ENCODE measurements at regions not wholly inside any gene's neighbourhood (a gene's known extent, or its start where the extent isn't known, plus 50 kb on each side); places are given as distances from the start of the nearest gene placed in this dataset.
"Not testable (repeated sequence)": the region's sequence is repeated elsewhere in the genome, so short reads cannot be mapped to it uniquely, and the experiment has no call there.

DNA sequence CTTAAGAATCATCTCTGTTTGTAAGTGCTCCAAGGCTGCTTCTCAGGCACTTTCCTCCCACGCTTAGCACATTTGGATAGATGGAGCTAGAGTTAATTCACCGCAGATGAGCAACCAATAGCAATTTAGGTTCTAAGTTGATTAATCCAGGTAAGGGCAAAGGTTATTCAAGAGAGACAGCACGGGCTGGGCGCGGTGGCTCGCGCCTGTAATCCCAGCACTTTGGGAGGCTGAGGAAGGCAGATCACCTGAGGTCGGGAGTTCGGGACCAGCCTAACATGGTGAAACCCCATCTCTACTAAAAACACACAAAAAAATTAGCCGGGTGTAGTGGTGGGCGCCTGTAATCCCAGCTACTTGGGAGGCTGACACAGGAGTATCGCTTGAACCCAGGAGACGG, 54.5 kb upstream of the UNC13C start:
- H3K9ac ChIP-seq (ENCODE audit: low read depth, low read length); H3K27me3 ChIP-seq (ENCODE audit: insufficient read depth, low read length); H3K27ac ChIP-seq (ENCODE audit: low read length); H3K4me1 ChIP-seq (ENCODE audit: insufficient read depth, low read length); H3K9me3 ChIP-seq (ENCODE audit: insufficient read depth, low read depth, low read length); H3K36me3 ChIP-seq (ENCODE audit: insufficient read depth, low read depth, low read length); H3K4me3 ChIP-seq (ENCODE audit: low read length): not testable (repeated sequence)

DNA sequence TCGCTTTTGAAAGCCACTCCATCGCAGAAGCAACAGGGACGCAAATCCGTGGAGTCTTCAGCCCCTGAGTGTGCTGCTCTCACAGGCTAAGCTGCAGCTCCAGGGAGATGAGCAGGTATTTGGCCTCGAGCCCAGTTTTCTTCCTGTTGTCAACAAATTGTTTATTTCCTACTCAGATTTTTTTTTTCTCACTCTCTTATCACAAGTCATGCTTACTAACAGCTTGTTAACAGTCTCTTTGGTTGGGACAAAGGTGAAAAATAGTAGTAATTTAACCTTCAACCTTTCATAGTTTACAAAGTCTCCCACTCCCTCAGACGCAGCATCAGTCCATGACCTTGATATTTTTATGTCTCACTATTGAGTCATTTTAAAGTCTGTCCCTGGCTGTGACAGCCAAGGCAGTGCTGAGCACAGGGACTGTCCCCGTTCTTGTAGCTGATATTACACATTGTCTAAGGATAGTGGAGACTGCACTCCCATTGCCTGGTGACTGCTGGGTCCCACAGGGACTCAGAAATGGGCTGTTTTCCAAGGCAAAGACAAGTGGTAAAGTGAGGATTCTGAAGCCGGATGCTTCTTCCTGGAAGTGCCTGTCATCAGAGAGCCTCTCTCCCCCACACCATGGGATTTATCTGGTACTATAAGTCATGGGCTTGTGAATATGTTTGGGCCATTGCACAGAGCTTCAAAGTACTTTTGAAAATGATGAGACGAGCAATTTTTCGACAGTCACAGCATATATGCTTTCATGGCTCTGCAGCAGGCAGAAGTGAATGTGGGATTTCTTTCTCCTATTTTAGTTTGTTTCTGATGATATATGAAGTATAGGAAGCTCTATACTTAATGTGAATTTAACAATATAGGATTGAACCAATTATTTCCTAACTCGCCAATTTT, 59.8 kb upstream of the UNC13C start:
- H3K9me3 ChIP-seq (ENCODE audit: insufficient read depth, low read depth, low read length) = no peaks in the 10 kb centered on the region
- H3K9ac ChIP-seq (ENCODE audit: low read depth, low read length) = no peak overlapping the region; the same call in 1 of the 2 replicates
- no peak overlapping the region for H3K4me3 ChIP-seq (ENCODE audit: low read length)
- peaks cover 19% of the 10 kb centered on the region for H3K4me1 ChIP-seq (ENCODE audit: insufficient read depth, low read length)
- no peaks in the 10 kb centered on the region for H3K36me3 ChIP-seq (ENCODE audit: insufficient read depth, low read depth, low read length)
- H3K27me3 ChIP-seq (ENCODE audit: insufficient read depth, low read length) = no peaks in the 10 kb centered on the region
- H3K27ac ChIP-seq (ENCODE audit: low read length) = no peak overlapping the region

GRCh38 chr15:53917109-53917508, 61.1 kb upstream of the UNC13C start:
- H3K36me3 ChIP-seq (ENCODE audit: insufficient read depth, low read depth, low read length) = no peaks in the 10 kb centered on the region
- H3K27ac ChIP-seq (ENCODE audit: low read length) = no peak overlapping the region
- no peaks in the 10 kb centered on the region for H3K27me3 ChIP-seq (ENCODE audit: insufficient read depth, low read length)
- H3K4me1 ChIP-seq (ENCODE audit: insufficient read depth, low read length) = peaks cover 19% of the 10 kb centered on the region
- no peaks in the 10 kb centered on the region for H3K9me3 ChIP-seq (ENCODE audit: insufficient read depth, low read depth, low read length)
- H3K4me3 ChIP-seq (ENCODE audit: low read length) = no peak overlapping the region
- no peak overlapping the region; the same call in 1 of the 2 replicates for H3K9ac ChIP-seq (ENCODE audit: low read depth, low read length)

GRCh38 chr15:53911431-53911830, 66.8 kb upstream of the UNC13C start:
- Histone ChIP-seq H3K36me3 (ENCODE audit: insufficient read depth, low read depth, low read length) (no peaks in the 10 kb centered on the region), H3K27me3 (ENCODE audit: insufficient read depth, low read length) (no peaks in the 10 kb centered on the region), H3K9me3 (ENCODE audit: insufficient read depth, low read depth, low read length) (no peaks in the 10 kb centered on the region), H3K27ac (ENCODE audit: low read length) (no peak overlapping the region), H3K9ac (ENCODE audit: low read depth, low read length) (no peak overlapping the region), H3K4me3 (ENCODE audit: low read length) (no peak overlapping the region), H3K4me1 (ENCODE audit: insufficient read depth, low read length) (peaks cover 3% of the 10 kb centered on the region; the same call in 1 of the 2 replicates)

GRCh38 chr15:53910852-53911251, 67.4 kb upstream of the UNC13C start:
- H3K9me3 ChIP-seq (ENCODE audit: insufficient read depth, low read depth, low read length) = no peaks in the 10 kb centered on the region
- H3K4me1 ChIP-seq (ENCODE audit: insufficient read depth, low read length) = no peaks in the 10 kb centered on the region
- H3K36me3 ChIP-seq (ENCODE audit: insufficient read depth, low read depth, low read length) = no peaks in the 10 kb centered on the region
- no peak overlapping the region for H3K9ac ChIP-seq (ENCODE audit: low read depth, low read length)
- no peaks in the 10 kb centered on the region for H3K27me3 ChIP-seq (ENCODE audit: insufficient read depth, low read length)
- no peak overlapping the region for H3K4me3 ChIP-seq (ENCODE audit: low read length)
- H3K27ac ChIP-seq (ENCODE audit: low read length) = no peak overlapping the region

DNA sequence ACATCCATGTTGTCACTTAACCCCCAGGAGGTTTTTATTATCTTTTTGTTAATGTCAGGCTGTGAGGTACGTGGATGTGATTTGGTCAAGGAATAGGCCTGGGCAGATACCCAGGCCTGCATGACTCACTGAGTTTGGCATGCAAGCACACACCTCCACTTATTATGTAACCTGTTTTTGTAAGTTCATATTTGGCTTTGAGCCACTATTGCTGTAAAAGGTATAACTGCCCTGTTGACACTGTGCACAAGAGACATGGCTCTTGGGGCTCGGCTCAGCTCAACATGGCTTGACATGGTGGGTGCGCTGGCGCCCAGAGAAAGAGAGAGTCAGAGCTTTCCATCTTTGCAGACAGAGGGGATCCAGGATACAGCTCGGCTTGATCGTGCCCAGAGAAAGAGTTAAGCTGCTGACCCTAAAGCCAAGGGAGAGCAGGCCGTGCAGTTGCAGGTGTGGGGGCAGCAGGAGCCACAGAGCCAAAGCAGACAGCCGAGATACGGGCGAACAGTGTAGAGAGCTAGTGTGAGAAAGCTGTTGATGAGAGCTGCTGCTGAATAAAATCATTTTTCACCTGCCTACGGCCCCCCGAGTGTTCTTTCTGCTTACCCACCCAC, 67.9 kb upstream of the UNC13C start:
- H3K4me1 ChIP-seq (ENCODE audit: insufficient read depth, low read length) = no peaks in the 10 kb centered on the region
- H3K27ac ChIP-seq (ENCODE audit: low read length) = no peak overlapping the region
- H3K9ac ChIP-seq (ENCODE audit: low read depth, low read length) = no peak overlapping the region
- H3K4me3 ChIP-seq (ENCODE audit: low read length) = no peak overlapping the region
- no peaks in the 10 kb centered on the region for H3K27me3 ChIP-seq (ENCODE audit: insufficient read depth, low read length)
- no peaks in the 10 kb centered on the region for H3K9me3 ChIP-seq (ENCODE audit: insufficient read depth, low read depth, low read length)
- H3K36me3 ChIP-seq (ENCODE audit: insufficient read depth, low read depth, low read length) = no peaks in the 10 kb centered on the region

- no peak overlapping the region for H3K27ac ChIP-seq (ENCODE audit: low read length)
Measured at GRCh38 chr15:53903129-53903528, 75.1 kb upstream of the UNC13C start.

DNA sequence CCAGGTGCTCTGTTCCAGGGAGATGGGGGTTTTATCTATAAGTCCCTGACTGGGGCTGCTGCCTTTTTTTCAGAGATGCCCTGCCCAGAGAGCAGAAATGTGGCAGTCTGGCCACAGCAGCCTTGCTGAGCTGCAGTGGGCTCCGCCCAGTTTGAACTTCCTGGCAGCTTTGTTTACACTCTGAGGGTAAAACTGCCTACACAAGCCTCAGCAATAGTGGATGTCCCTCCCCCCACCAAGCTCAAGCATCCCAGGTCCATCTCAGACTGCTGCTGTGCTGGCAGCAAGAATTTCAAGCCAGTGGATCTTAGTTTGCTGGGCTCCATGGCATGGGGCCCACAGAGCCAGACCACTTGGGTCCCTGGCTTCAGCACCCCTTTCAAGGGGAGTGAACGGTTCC, 84.8 kb upstream of the UNC13C start:
- H3K4me3 ChIP-seq (ENCODE audit: low read length); H3K27ac ChIP-seq (ENCODE audit: low read length); H3K4me1 ChIP-seq (ENCODE audit: insufficient read depth, low read length); H3K36me3 ChIP-seq (ENCODE audit: insufficient read depth, low read depth, low read length); H3K9me3 ChIP-seq (ENCODE audit: insufficient read depth, low read depth, low read length); H3K27me3 ChIP-seq (ENCODE audit: insufficient read depth, low read length); H3K9ac ChIP-seq (ENCODE audit: low read depth, low read length): not testable (repeated sequence)

More at GRCh38 chr15:53903129-53903528, 75.1 kb upstream of the UNC13C start:
- Histone ChIP-seq H3K27me3 (ENCODE audit: insufficient read depth, low read length) (no peaks in the 10 kb centered on the region), H3K9me3 (ENCODE audit: insufficient read depth, low read depth, low read length) (no peaks in the 10 kb centered on the region), H3K9ac (ENCODE audit: low read depth, low read length) (no peak overlapping the region), H3K4me3 (ENCODE audit: low read length) (no peak overlapping the region), H3K36me3 (ENCODE audit: insufficient read depth, low read depth, low read length) (no peaks in the 10 kb centered on the region), H3K4me1 (ENCODE audit: insufficient read depth, low read length) (no peaks in the 10 kb centered on the region; the same call in 1 of the 2 replicates)

DNA sequence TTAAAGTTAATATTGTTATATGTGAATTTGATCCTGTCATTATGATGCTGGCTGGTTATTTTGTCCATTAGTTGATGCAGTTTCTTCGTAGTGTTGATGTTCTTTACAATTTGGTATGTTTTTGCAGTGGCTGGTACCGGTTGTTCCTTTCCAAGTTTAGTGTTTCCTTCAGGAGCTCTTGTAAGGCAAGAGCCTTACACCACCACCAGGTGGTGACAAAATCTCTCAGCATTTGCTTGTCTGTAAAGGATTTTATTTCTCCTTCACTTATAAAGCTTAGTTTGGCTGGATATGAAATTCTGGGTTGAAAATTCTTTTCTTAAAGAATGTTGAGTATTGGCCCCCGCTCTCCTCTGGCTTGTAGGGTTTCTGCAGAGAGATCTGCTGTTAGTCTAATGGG, 86.4 kb upstream of the UNC13C start:
- not testable (repeated sequence) for H3K27me3 ChIP-seq (ENCODE audit: insufficient read depth, low read length); H3K27ac ChIP-seq (ENCODE audit: low read length)

GRCh38 chr15:53884441-53884840, 93.8 kb upstream of the UNC13C start:
- Histone ChIP-seq H3K27me3 (ENCODE audit: insufficient read depth, low read length) (no peaks in the 10 kb centered on the region), H3K9me3 (ENCODE audit: insufficient read depth, low read depth, low read length) (no peaks in the 10 kb centered on the region)

More for the DNA sequence above, 86.4 kb upstream of the UNC13C start:
- H3K9ac ChIP-seq (ENCODE audit: low read depth, low read length); H3K36me3 ChIP-seq (ENCODE audit: insufficient read depth, low read depth, low read length); H3K4me1 ChIP-seq (ENCODE audit: insufficient read depth, low read length); H3K9me3 ChIP-seq (ENCODE audit: insufficient read depth, low read depth, low read length); H3K4me3 ChIP-seq (ENCODE audit: low read length): not testable (repeated sequence)

DNA sequence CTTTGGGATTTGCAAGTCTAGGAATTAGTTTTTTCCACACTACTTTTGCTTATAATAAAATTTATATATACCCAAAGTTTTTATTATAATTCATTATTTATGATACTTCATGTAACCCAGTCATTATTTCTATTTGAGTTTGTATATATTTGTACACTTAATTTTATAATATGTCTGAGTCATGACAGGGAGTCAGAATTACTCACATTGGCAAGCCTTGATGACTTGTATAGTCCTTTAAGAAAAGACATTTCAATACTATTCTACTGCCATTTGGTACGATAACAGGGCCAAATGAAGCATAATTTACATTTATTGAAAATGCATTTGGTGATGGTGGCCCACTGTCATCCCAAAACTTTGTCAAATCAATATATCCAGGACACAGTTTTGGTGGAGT, 95.9 kb upstream of the UNC13C start:
- H3K36me3 ChIP-seq (ENCODE audit: insufficient read depth, low read depth, low read length) = no peaks in the 10 kb centered on the region

More at GRCh38 chr15:53884441-53884840, 93.8 kb upstream of the UNC13C start:
- Histone ChIP-seq H3K4me1 (ENCODE audit: insufficient read depth, low read length) (no peaks in the 10 kb centered on the region), H3K4me3 (ENCODE audit: low read length) (no peak overlapping the region), H3K36me3 (ENCODE audit: insufficient read depth, low read depth, low read length) (no peaks in the 10 kb centered on the region), H3K27ac (ENCODE audit: low read length) (no peak overlapping the region), H3K9ac (ENCODE audit: low read depth, low read length) (no peak overlapping the region)

GRCh38 chr15:53880357-53880756, 97.9 kb upstream of the UNC13C start:
- H3K4me3 ChIP-seq (ENCODE audit: low read length) = no peak overlapping the region
- H3K27me3 ChIP-seq (ENCODE audit: insufficient read depth, low read length) = no peaks in the 10 kb centered on the region
- H3K4me1 ChIP-seq (ENCODE audit: insufficient read depth, low read length) = no peaks in the 10 kb centered on the region
- H3K36me3 ChIP-seq (ENCODE audit: insufficient read depth, low read depth, low read length) = no peaks in the 10 kb centered on the region
- no peaks in the 10 kb centered on the region for H3K9me3 ChIP-seq (ENCODE audit: insufficient read depth, low read depth, low read length)
- H3K27ac ChIP-seq (ENCODE audit: low read length) = no peak overlapping the region
- no peak overlapping the region for H3K9ac ChIP-seq (ENCODE audit: low read depth, low read length)

More for the DNA sequence above, 95.9 kb upstream of the UNC13C start:
- Histone ChIP-seq H3K9ac (ENCODE audit: low read depth, low read length) (no peak overlapping the region), H3K27me3 (ENCODE audit: insufficient read depth, low read length) (no peaks in the 10 kb centered on the region), H3K4me1 (ENCODE audit: insufficient read depth, low read length) (no peaks in the 10 kb centered on the region), H3K9me3 (ENCODE audit: insufficient read depth, low read depth, low read length) (no peaks in the 10 kb centered on the region), H3K4me3 (ENCODE audit: low read length) (no peak overlapping the region), H3K27ac (ENCODE audit: low read length) (no peak overlapping the region)

Data from iPS-20b (cell line).